ENCODE measurements at regions not wholly inside any gene's neighbourhood (a gene's known extent, or its start where the extent isn't known, plus 50 kb on each side); places are given as distances from the start of the nearest gene placed in this dataset.

DNA sequence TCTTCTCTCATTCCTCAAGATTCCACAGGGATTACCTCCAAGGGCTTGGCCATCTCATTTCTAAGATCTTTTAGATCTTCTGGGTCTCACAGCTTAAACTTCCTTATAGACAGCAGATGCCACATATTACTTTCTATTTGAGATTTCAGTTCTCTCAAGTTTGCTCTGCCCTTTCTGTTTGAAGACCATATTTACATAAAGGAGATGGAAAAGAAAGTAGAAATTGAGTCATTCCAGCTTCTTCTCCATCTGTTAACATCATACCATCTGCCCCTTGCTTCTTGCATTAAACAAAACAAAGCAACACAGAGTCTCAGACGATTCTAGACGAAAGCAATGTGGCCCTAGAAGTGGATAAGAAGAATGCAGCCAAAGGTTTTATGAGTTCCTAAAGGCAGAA is 203.4 kb downstream of the TTLL2 start:
- TF ChIP-seq, protein P1, sequence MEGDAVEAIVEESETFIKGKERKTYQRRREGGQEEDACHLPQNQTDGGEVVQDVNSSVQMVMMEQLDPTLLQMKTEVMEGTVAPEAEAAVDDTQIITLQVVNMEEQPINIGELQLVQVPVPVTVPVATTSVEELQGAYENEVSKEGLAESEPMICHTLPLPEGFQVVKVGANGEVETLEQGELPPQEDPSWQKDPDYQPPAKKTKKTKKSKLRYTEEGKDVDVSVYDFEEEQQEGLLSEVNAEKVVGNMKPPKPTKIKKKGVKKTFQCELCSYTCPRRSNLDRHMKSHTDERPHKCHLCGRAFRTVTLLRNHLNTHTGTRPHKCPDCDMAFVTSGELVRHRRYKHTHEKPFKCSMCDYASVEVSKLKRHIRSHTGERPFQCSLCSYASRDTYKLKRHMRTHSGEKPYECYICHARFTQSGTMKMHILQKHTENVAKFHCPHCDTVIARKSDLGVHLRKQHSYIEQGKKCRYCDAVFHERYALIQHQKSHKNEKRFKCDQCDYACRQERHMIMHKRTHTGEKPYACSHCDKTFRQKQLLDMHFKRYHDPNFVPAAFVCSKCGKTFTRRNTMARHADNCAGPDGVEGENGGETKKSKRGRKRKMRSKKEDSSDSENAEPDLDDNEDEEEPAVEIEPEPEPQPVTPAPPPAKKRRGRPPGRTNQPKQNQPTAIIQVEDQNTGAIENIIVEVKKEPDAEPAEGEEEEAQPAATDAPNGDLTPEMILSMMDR (conservative IDR thresholded peaks at IDR 0.05) = no peak
- H3K27ac ChIP-seq = no peak overlapping the region

DNA sequence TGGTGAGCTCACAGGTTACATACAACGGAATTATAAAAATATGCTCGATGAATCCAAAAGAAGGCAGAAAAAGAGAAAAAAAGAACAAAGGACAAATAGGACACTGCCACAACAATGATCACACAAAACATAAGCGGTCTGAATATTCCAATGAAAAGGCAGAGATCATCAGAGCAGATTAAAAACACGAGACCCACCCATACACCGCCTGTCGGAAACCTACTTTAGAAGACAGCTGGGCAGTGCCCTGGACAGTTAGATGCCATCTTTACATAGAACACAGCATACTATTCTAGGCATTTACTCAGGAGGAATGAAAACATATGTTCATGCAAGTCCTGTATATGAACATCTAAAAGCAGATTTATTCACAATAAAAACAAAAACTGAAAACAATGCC is 204.1 kb downstream of the TTLL2 start:
- TF ChIP-seq, protein P1 (conservative IDR thresholded peaks at IDR 0.05) = no peak
- no peak overlapping the region for H3K27ac ChIP-seq

DNA sequence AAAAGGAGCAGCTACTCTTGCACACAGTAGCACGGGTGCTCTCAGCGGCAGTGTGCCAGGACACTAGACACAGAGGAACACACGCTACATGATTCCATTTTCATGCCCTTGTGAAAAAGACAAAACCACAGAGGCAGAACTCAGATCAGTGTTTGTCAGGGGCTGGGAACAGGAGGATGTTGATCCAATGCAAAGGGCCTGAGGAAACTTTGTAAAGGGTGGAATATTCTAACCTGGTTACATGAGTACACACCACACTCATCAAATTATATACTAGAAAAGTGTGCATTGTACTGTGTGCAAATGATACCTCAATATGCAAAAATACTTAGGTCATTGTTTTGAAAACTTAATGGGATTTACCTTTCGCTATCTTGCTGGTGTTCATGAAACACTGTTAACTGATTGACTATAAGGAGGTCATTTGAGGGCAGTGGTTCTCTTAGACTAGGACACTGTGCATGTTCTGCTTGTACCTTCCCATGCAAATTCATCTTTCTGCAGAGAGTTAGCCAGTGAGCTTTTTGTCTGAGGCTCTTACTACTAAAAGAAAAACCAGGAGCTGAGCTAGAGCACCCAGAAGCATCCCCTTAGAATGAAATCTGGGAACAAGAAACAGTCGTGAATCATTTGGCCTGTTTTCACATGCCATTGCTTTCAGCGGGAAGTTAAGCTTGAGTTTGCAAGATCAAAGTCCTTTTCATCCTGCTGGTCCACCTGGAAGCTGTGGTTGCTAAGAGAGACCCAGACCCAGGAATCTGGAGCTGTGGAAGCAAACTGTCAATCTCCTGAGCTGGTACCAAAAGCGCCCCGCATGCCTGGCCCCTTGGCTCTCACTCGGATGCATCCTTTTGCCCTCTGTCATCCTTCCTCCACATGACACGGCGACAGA is 204.8 kb downstream of the TTLL2 start:
- no peak overlapping the region for H3K27ac ChIP-seq
- TF ChIP-seq, protein P1 (conservative IDR thresholded peaks at IDR 0.05) = no peak

DNA sequence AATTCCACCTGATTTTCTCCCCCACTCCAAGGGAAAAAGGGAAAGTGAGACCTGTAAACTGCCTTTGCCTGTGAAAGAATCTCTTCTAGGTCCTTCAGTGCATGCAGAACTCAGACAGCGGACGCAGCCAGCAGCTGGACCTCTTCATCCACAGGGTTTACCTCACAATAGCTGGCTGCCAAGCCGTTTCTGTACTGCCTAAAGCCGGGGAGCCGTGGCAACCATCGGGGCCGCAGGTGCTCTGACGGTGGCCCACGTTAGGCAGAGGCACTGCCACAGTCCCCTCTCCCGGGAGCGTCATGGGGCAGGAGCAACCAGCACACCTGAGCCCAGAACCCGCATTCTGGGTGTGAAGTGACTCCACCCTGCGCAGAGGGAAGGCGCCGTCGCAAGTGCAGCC is 206.1 kb downstream of the TTLL2 start:
- TF ChIP-seq, protein P1 (conservative IDR thresholded peaks at IDR 0.05) = no peak
- H3K27ac ChIP-seq = no peak overlapping the region

DNA sequence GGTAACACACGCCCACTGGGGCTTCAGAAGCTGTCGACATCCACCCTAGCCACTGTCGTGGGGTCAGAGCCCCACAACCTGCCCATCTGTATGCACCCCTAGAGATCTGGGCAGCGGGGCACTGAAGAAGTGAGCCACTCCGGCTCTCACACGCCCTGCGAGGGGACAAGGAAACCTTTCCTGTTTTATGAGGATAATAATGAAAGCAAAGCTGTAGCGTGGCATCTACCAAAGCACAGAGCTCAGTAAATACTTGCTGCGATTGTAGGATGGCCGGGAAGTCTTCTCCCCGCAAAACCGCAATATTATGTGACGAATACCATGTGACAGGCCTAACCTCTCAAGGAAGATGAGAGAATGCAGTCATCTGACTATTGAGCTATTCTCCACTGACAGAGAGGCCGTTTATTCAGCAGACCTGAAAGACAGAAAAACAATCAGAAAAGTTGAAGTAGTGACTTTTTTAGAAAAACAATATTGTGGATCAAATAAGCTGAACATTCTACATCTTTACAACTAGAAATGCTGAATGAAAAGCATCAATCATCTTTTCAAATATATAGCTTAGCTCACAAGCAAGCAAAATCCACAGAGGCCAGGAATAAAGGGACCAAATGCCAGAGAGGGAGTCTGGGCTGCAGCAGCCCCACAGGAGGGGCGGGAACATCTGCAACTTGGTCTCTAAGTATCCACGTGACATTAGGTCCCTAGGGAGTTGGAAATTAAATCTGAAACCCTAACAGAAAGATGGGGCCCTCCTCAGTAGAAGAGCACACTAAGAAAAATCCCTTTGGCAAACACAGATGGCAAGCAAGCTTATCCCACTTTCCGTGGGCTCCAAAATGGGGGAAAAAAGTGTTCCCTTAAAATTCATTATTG is 207.8 kb downstream of the TTLL2 start:
- no peak overlapping the region for H3K27ac ChIP-seq
- TF ChIP-seq, protein P1 (conservative IDR thresholded peaks at IDR 0.05) = no peak

DNA sequence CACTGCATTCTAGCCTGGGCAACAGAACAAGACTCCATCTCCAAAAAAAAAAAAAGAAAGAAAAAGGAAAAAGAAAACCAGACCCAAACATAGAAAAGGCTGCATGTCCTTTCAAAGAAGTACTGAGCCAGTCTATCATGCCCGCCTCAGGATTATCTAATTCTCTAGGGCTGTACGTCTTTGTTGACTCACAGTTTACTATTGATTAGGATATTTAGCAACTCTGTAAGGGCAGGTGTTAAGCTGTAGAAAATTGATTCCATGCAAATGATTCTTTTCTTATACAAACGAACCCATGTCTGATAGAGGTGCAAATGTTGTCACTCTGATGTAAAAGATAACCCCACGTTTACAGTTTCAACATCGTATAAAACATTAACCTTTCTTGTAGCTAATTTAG is 209.0 kb downstream of the TTLL2 start:
- H3K27ac ChIP-seq = no peak overlapping the region
- TF ChIP-seq, protein P1 (conservative IDR thresholded peaks at IDR 0.05) = no peak

DNA sequence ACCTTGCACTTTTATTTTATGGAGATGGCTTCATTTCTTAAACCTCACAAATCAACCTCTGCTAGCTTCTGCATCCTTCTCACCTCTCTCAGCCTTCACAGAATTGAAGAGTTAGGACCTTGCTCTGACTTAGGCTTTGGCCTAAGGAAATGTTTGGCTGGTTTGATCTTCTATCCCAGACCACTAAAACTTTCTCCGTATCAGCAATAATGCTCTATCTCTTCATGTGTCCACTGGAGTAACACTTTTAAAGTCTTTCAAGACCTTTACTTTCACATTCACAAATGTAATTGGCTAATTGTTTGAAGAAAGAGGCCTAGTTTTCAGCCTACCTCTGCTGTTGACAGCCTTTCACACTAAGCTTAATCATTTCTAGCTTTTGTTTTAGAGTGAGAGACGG is 212.9 kb downstream of the TTLL2 start:
- H3K27ac ChIP-seq = no peak overlapping the region
- TF ChIP-seq, protein P1 (conservative IDR thresholded peaks at IDR 0.05) = no peak
